Stimulated activated CD4-positive, alpha-beta T cell treated with anti-CD3 and anti-CD28 coated beads, Interleukin-4, amount 100 ng/mL, for 4 hours (primary cell): ENCODE measurements at regions not wholly inside any gene's neighbourhood (a gene's known extent, or its start where the extent isn't known, plus 50 kb on each side); places are given as distances from the start of the nearest gene placed in this dataset.

Experiments
- DNase-seq, 2 experiments: peaks; one replicate each; pipeline ENCODE4 v3.0.0-alpha.2; 2020

DNA sequence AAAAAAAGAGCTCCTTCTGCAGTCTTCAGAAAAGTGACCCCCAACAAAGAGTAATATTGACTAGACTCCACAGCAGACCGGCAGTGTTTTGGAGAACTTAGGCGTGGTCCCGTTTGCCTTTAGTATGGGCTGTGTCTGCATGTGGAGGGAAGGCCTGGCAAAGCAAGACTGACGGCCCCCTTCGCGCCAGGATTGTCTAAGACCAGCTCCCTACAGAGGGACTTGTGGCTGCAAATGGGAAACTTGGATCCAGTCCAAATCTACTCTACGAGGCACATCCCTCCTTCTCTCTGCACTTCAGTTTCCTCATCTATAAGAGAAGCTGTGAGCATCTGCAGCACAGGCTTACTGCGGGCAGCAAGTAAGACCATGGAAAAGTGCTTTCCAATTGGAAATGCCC lies 350.0 kb downstream of the ZNF536 start:
- DNase-seq = no peak

GRCh38 chr19:30719999-30720345 lies 347.8 kb downstream of the ZNF536 start:
- DNase-seq = no peak

- DNase-seq = no peak
These were observed 347.2 kb downstream of the ZNF536 start for GRCh38 chr19:30719189-30719998.

DNA sequence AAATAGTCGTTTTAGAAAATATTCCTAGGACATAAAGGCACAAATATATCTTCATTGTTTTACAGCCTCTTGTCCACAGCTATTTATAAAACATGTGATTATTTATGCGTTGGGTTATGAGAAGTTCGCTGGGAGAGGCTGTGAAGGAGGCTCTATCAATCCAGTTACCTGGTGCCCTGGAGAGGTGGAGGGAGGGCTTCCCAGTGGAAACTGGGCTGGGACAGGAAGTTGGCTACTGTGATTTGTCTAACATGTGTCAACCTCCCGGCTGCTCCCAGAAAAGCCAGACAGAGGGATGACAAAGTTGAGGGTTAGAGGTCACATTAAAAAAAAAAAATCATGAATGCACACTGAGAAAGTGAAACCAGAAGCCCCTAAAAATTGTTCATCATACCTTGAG lies 346.5 kb downstream of the ZNF536 start:
- no peak for DNase-seq

- no peak for DNase-seq
These were observed 345.8 kb downstream of the ZNF536 start for GRCh38 chr19:30718014-30718413.

- DNase-seq = no peak
These were observed 345.2 kb downstream of the ZNF536 start for GRCh38 chr19:30717381-30717780.

- DNase-seq = no peak
These were observed 340.5 kb downstream of the ZNF536 start for GRCh38 chr19:30712431-30713337.

- DNase-seq = no peak
These were observed 339.6 kb downstream of the ZNF536 start for GRCh38 chr19:30711826-30712225.

GRCh38 chr19:30711296-30711695 lies 339.1 kb downstream of the ZNF536 start:
- DNase-seq = no peak

- DNase-seq = no peak
These were observed 338.5 kb downstream of the ZNF536 start for GRCh38 chr19:30710721-30711120.

DNA sequence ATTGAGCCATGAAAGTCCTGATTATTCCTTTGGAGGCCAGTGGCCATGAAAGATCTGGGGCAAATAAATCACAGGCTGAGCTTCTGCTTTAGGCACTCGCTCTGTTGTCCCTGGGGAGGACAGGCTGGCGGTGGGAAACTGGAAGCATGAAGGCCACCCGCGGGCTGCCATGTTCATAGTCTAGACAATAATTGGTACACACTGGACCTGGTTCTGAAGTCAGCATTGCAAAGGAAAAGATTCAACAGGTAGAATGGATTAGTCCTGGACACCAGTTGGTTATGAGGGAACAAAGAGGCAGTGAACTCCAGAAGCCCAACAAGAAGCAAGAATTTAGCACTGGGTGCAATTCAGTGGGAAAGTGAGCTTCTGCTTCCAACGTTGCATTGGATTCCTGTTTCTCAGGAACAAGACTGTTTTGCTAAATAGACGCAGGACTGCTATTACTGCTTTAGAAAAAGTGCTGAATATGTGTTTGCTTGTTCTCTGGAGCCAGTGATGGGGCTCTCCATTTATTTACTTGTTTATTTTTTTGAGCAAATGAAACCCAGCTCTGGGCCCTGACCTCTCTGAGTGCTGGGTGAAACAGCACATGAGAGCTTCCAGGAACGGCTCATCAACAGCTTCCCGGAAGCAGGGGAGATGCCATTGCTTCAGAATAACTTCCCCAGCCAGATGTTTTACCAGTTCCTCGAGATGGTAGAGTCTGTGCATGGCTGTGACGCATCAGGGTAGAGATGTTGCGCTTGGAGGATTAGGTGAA lies 336.4 kb downstream of the ZNF536 start:
- no peak for DNase-seq

GRCh38 chr19:30704771-30705330 lies 332.7 kb downstream of the ZNF536 start:
- DNase-seq = no peak

GRCh38 chr19:30703645-30704044 lies 331.5 kb downstream of the ZNF536 start:
- DNase-seq = no peak

DNA sequence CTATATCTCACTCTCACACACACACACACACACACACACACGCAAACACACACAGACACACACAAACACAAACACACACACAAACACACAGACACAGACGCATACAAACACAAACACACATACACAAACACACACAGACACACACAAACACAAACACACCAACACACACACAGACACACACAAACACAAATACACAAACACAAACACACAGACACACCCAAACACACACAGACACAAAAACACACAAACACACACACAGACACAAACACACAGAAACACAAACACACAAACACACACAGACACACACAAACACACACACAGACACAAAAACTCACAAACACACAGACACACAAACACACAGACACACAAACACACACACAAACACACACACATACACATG lies 329.0 kb downstream of the ZNF536 start:
- DNase-seq = no peak

- no peak for DNase-seq
These were observed 327.7 kb downstream of the ZNF536 start for GRCh38 chr19:30699871-30700280.

DNA sequence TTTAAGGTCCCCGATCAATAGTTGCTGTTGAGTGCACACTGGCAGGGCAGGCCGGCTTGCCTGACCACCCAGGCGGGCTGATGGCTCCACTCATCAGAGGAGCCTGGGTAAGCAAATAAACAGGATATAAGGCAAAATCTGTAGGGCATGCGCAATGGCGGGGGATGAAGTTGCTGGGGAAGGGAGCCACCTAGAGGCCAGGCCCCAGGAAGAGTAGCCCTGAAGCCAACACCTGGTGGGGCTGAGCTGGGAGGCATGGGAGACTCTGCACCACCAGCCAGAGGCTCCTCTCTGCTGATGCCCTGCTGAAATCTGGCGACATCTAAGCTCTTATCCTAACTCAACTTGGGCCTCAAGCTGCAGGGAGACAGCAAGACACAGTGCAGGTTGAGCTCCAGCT lies 324.3 kb downstream of the ZNF536 start:
- DNase-seq = no peak

DNA sequence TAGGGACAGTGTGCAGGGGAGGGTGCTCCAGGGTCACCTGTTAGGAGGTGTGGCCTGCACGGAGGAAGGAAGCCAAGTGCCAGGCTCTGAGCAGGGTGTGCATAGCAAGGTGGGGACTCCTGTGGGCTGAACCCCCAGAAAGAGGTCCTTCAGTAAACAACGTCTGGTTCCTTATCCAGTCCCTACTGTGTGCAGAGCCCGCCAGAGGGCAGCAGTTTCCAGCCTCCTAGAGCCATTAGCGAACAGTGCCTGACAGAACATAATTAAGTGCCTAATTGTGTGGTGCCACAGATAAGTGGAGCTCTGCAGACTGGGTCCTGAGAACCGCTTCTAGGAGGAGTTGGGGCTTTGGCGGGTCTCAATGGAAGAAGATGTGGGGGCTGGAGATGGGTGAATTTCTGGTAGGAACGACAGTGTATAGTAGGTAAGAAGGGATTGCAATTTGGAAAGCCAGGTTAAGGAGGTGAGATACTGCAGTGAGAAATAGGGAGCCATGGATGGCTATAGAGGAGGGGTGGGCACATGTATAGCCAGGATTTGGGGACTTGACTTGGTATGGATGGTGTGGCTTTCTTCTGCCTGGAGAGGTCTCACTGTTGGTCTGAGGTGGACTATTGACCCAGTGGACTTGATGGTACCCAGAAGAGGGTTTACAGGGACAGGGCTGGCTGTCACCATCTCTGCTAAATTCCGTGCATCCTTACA lies 323.1 kb downstream of the ZNF536 start:
- DNase-seq = no peak

DNA sequence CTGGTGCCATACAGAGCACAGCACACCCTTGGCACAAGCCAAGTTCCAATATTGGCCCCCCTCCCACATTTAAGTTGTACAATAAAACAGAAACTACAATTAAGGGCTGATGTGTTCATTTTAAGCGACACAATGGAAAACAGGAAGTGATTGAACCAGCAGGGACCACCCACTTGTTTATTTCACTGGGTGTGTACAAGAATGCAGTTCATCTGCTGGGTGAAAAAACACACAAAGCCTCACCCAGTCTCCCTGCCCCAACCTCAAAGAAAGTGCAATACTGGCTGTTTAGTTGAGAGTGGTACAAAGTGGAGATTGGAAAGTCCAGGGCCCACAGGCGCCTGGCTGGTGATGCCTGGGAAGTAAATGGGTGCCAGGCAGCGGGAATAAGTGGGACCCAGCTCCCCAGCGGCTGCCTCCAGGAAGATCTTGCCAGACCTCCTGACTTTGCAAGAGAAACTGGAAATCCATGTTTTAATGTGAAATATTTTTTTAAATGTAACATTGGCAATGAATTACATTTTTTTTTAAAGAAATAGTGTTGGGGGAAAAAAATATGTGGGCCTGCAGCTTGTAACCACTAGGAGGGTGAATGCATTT lies 322.1 kb downstream of the ZNF536 start:
- DNase-seq = no peak

- no peak for DNase-seq
These were observed 320.8 kb downstream of the ZNF536 start for GRCh38 chr19:30692879-30693503.

DNA sequence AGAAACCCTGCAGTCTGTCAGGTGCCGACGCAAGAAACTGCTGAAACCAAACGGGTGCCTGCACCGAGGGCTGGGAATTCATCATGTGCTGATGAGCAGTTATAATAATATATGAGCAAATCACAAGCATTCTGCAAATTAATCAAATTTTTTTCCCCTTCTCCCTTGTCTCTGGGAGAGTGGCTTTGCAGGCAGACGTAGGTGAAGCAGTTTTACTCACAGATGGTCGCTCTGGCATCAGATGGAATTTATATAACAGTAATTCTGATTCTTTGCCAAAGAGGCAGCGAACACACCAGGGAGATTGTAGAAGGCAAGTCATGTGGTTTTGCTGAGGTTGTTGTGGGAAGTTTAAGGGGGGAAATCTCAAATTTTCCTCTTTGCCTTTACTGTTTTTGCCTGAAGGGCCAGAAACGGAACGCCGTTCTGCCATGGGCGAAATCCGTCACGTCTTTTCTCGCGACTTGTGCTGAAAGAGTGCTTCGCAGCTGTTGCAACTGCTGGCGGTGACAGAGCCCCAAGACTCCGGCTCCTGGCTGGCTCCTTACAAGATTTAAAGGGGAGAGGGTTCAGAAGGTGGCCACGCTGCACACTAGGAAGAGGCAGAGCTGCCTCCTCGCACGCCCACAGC lies 320.1 kb downstream of the ZNF536 start:
- DNase-seq = no peak

- no peak for DNase-seq
These were observed 319.6 kb downstream of the ZNF536 start for GRCh38 chr19:30691819-30692166.
